Neural crest cell (in vitro differentiated cells): ENCODE measurements at regions not wholly inside any gene's neighbourhood (a gene's known extent, or its start where the extent isn't known, plus 50 kb on each side); places are given as distances from the start of the nearest gene placed in this dataset.

Experiments used
- DNase-seq: peaks from one replicate; pipeline ENCODE4 v3.0.0; 2021; ENCODE audit warnings: low read depth, mixed read lengths, low spot score
- H3K27ac Mint-ChIP-seq: one replicate; pipeline ENCODE4 v1.8.0; 2021; ENCODE audit warnings: mild to moderate bottlenecking, mixed read lengths; ENCODE audit not compliant: unreplicated experiment
- H3K27me3 Mint-ChIP-seq: 2 replicates; pipeline ENCODE4 v1.8.0; 2021; ENCODE audit warnings: low read depth, mild to moderate bottlenecking, mixed read lengths
- H3K36me3 Mint-ChIP-seq: 2 replicates; pipeline ENCODE4 v1.8.0; 2021; ENCODE audit warnings: low read depth, mild to moderate bottlenecking, mixed read lengths
- H3K4me1 Mint-ChIP-seq: 2 replicates; pipeline ENCODE4 v1.8.0; 2021; ENCODE audit warnings: mixed read lengths
- H3K4me3 Mint-ChIP-seq: one replicate; pipeline ENCODE4 v1.8.0; 2021; ENCODE audit warnings: mild to moderate bottlenecking, mixed read lengths
- H3K9me3 Mint-ChIP-seq: 2 replicates; pipeline ENCODE4 v1.8.0; 2021; ENCODE audit warnings: mixed read lengths
- CTCF ChIP-seq: fragments of 200-600 bp; sonication (generic); conservative IDR thresholded peaks from 2 replicates; pipeline ENCODE4 v1.5.0; 2021; ENCODE audit warnings: antibody characterized with exemption, mild to moderate bottlenecking

- H3K9me3 Mint-ChIP-seq, result no peaks in the 10 kb centered on the region
- no peaks in the 10 kb centered on the region for H3K36me3 Mint-ChIP-seq
- no peak for DNase-seq
- H3K27me3 Mint-ChIP-seq, result no peaks in the 10 kb centered on the region
- H3K27ac Mint-ChIP-seq, result no peak overlapping the region
- peaks cover 4% of the 10 kb centered on the region for H3K4me1 Mint-ChIP-seq
- TF ChIP-seq CTCF, result no peak
- H3K4me3 Mint-ChIP-seq, result no peak overlapping the region
These were observed 68.8 kb downstream of the LLPH start for GRCh38 chr12:66061557-66062289.

GRCh38 chr12:66061076-66061475, 69.5 kb downstream of the LLPH start:
- no peaks in the 10 kb centered on the region for H3K36me3 Mint-ChIP-seq
- no peaks in the 10 kb centered on the region for H3K9me3 Mint-ChIP-seq
- no peak overlapping the region for H3K27ac Mint-ChIP-seq
- no peak for TF ChIP-seq CTCF
- no peak for DNase-seq
- peaks cover 4% of the 10 kb centered on the region for H3K4me1 Mint-ChIP-seq
- no peaks in the 10 kb centered on the region for H3K27me3 Mint-ChIP-seq
- no peak overlapping the region for H3K4me3 Mint-ChIP-seq

- no peaks in the 10 kb centered on the region for H3K27me3 Mint-ChIP-seq
- H3K27ac Mint-ChIP-seq, result no peak overlapping the region
- no peaks in the 10 kb centered on the region for H3K36me3 Mint-ChIP-seq
- H3K4me3 Mint-ChIP-seq, result no peak overlapping the region
- no peak for TF ChIP-seq CTCF
- H3K9me3 Mint-ChIP-seq, result no peaks in the 10 kb centered on the region
- DNase-seq, result no peak
- peaks cover 4% of the 10 kb centered on the region for H3K4me1 Mint-ChIP-seq
These were observed 70.2 kb downstream of the LLPH start for GRCh38 chr12:66060163-66060907.

GRCh38 chr12:66059666-66060065, 70.9 kb downstream of the LLPH start:
- Mint-ChIP-seq H3K36me3 (no peaks in the 10 kb centered on the region), H3K4me3 (no peak overlapping the region), H3K27ac (no peak overlapping the region), H3K9me3 (no peaks in the 10 kb centered on the region), H3K4me1 (peaks cover 4% of the 10 kb centered on the region), H3K27me3 (no peaks in the 10 kb centered on the region)
- no peak for DNase-seq
- TF ChIP-seq CTCF, result no peak

- H3K36me3 Mint-ChIP-seq, result no peaks in the 10 kb centered on the region
- no peak for DNase-seq
- no peak overlapping the region for H3K27ac Mint-ChIP-seq
- H3K4me3 Mint-ChIP-seq, result no peak overlapping the region
- H3K4me1 Mint-ChIP-seq, result peaks cover 4% of the 10 kb centered on the region
- no peak for TF ChIP-seq CTCF
- H3K9me3 Mint-ChIP-seq, result no peaks in the 10 kb centered on the region
- no peaks in the 10 kb centered on the region for H3K27me3 Mint-ChIP-seq
These were observed 72.0 kb downstream of the LLPH start for GRCh38 chr12:66058554-66058953.
